Cardiac fibroblast (primary cell): ENCODE measurements at regions not wholly inside any gene's neighbourhood (a gene's known extent, or its start where the extent isn't known, plus 50 kb on each side); places are given as distances from the start of the nearest gene placed in this dataset.
"Not testable (repeated sequence)": the region's sequence is repeated elsewhere in the genome, so short reads cannot be mapped to it uniquely, and the experiment has no call there.

ENCODE experiments used
- DNase-seq, 2 donors: peaks; one replicate each; pipeline versions ENCODE4 v3.0.0 to v3.0.0-alpha.2; 2010; ENCODE audit warnings: low read depth in 2 of 2
- H3K4me3 ChIP-seq, 2 donors: replicated peaks in 1 of 2; 1 replicate in 1 of 2; 2 replicates in 1 of 2; pipeline ENCODE4 v1.5.1; 2011; ENCODE audit warnings: low read depth in 2 of 2, low read length in 2 of 2, mild to moderate bottlenecking in 2 of 2, moderate library complexity in 1 of 2
- TF ChIP-seq, protein P1 (sequence below): IDR thresholded peaks from one replicate; pipeline ENCODE4 v1.5.1; 2011; ENCODE audit warnings: low read depth, mild to moderate bottlenecking, low read length, inconsistent platforms

DNA sequence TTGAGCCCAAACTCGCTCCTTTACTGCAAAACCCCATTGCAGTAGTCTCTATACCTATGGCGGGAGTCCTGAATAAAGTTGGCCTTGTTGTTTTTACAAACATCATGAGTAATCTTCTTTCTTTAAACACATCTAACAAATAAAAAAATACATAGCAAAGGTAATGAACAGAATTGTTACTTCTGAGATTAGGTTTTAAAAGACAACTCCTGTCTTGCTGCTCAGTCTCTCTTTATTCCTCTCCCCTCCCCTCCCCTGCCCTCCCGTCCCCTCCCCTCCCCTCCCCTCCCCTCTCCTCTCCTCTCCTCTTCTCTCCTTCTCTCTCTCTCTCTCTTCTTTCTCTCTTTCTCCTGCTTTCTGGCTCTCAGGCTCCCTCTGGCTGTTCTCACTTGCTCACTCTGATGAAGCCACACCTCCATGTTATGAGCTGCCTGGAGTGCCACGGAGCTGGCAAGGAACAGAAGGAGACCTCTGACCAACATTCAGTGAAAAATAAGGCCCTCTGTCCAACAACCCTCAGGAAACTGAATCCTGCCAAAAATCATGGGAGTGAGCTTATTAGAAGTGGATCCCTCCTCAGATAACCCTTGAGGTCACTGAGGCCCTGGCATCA is 300.7 kb upstream of the MIR17HG start:
- no peak overlapping the region for H3K4me3 ChIP-seq
- no peak for DNase-seq
- TF ChIP-seq, protein P1, sequence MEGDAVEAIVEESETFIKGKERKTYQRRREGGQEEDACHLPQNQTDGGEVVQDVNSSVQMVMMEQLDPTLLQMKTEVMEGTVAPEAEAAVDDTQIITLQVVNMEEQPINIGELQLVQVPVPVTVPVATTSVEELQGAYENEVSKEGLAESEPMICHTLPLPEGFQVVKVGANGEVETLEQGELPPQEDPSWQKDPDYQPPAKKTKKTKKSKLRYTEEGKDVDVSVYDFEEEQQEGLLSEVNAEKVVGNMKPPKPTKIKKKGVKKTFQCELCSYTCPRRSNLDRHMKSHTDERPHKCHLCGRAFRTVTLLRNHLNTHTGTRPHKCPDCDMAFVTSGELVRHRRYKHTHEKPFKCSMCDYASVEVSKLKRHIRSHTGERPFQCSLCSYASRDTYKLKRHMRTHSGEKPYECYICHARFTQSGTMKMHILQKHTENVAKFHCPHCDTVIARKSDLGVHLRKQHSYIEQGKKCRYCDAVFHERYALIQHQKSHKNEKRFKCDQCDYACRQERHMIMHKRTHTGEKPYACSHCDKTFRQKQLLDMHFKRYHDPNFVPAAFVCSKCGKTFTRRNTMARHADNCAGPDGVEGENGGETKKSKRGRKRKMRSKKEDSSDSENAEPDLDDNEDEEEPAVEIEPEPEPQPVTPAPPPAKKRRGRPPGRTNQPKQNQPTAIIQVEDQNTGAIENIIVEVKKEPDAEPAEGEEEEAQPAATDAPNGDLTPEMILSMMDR: no peak

DNA sequence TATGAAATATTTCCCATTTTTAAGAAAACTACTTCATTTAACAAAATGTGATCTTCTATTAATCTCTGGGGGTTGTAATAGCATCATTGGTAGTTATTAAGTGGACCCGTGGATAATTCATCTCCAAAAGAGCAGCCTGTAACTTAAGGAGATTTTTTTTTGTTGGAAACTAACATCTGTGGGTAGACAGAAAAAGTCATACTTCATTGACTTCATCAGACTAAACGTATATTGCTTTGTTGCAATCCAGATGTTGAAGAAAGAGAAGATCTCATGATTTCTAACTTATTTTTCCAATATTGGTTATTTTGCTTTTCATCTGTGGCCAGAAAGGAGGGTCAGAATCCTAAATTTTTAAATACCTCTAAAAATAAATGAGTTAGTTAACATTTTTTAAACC is 296.5 kb upstream of the MIR17HG start:
- TF ChIP-seq, protein P1: no peak
- no peak for DNase-seq
- no peak overlapping the region for H3K4me3 ChIP-seq

DNA sequence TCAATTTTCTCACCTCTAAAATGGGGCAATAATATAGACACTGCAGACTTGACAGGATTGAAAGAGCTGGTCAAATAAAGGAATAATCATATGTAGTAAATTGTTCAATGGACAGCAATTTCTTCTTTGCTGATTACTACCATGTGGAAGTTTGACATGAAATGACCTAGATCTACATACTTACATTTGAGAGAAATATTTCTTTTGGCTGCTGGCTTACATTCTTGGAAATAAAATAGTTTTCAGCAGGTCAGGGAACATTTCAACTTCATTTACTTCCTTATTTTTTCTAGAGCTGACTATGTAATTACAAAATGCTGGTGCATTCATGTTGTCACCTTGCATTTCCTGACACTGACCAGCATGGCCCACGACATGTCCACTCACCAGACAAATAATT is 294.6 kb upstream of the MIR17HG start:
- no peak overlapping the region for H3K4me3 ChIP-seq
- TF ChIP-seq, protein P1: no peak
- no peak for DNase-seq

DNA sequence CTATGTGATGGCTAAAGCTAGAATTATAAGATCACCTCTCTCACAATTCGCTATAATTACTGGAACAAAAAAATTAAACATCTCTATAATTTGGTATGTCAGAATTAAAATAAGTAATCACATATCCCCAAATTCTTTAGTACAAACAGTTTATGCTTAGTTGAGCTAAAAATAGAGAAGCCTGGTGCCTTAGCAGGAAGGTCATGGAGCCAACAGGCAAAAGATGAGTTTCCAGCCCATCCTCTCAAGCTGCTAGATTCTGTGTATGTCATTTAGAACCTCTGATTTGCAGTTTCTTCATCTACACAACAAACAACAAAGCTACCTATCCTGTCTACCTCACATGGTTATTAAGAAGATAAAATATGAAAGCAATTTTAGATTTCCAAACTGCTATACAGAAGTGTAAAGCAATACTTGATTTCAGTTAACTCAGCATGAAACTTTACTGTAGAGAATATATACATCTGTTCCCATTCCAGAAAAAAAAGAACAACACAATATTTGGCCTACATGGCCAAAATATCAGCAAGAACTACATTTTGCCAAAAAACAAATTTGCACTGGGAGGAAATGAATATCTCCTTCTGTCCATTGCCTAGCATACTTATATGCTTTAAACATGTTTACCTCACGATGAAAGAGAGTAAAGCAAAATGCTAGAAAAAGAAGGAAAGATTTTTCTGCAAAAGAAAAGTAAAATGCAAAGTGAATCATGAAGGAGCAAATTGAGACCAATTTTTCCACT is 294.0 kb upstream of the MIR17HG start:
- DNase-seq: no peak
- TF ChIP-seq, protein P1: no peak
- H3K4me3 ChIP-seq: no peak overlapping the region

DNA sequence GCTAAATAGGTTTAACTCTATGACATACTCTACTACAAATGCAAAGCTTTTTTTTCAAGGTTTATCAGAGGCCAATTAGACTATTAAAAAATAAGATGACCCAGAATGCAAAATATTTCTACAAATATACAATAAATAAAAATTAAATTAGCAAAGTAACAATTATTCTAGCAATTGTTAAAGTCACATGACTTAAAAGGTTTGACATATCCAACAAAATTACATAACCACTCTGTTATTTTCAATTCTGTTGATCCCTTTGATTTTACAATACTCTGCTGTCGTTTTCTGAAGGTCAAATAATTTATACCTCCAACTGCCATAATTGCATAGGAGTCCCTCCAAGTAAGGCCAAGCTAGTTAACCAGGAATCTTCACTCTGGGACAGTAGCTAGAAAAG is 292.6 kb upstream of the MIR17HG start:
- TF ChIP-seq, protein P1: no peak
- no peak for DNase-seq
- no peak overlapping the region for H3K4me3 ChIP-seq

DNA sequence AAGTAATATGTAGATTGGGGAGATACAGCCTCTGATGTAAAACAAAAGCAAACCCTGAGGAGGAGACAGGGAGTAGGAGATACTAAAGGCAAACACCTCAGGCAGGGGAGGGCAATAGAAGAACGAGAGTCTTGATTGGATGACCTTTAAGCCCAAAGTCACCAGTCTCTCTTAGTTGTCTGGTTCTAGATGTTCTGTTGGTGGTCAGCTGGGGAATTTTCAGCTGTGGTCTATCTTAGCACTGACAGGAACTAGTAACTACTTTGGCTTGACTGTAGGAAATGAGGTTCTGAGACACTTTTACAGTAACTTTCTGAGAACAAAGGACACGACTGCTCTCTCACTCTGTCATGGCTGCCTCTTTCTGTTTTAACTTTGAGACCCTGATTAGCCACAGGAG is 290.7 kb upstream of the MIR17HG start:
- DNase-seq: no peak

DNA sequence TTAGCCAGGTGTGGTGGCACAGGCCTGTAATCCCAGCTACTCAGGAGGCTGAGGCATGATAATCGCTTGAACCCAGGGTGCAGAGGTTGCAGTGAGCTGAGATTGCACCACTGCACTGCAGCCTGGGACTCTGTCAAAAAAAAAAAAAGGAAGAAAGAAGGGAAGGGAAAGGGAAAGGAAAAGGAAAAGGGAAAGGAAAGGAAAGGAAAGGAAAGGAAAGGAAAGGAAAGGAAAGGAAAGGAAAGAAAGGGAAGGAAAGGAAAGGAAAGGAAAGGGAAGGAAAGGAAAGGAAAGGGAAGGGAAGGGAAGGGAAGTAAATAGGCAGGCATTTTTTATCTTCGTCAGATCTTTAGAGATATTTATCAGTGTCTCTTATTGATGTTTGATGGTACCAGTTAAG is 290.0 kb upstream of the MIR17HG start:
- not testable (repeated sequence) for H3K4me3 ChIP-seq, DNase-seq

More for the DNA sequence above, 290.7 kb upstream of the MIR17HG start:
- TF ChIP-seq, protein P1: no peak
- no peak overlapping the region for H3K4me3 ChIP-seq
